Activated CD4-positive, alpha-beta T cell treated with anti-CD3 and anti-CD28 coated beads for 36 hours (primary cell): ENCODE measurements at regions not wholly inside any gene's neighbourhood (a gene's known extent, or its start where the extent isn't known, plus 50 kb on each side); places are given as distances from the start of the nearest gene placed in this dataset.

Source experiments
- ATAC-seq: fragments of 200-7000 bp; cut with Tn5 transposase; one replicate; pipeline ENCODE4 v1.10.0; 2021; ENCODE audit warnings: mild to moderate bottlenecking, moderate library complexity
- CTCF ChIA-PET: fragments of 350-600 bp; sonication (Branson Sonifier 250); formaldehyde crosslinking; loops from one replicate; lab custom pipeline; 2021; ENCODE audit warnings: antibody characterized with exemption; lab: Charles Lee
- POLR2A ChIA-PET: fragments of 350-600 bp; sonication (Branson Sonifier 250); formaldehyde crosslinking; loops from one replicate; lab custom pipeline; 2021; ENCODE audit warnings: antibody characterized with exemption, inconsistent platforms; lab: Charles Lee
- DNase-seq: peaks from one replicate; pipeline ENCODE4 v3.0.0-alpha.2; 2020
- H3K27ac Mint-ChIP-seq: one replicate; pipeline ENCODE4 v1.8.0; 2021; ENCODE audit warnings: mixed read lengths
- H3K27me3 Mint-ChIP-seq: one replicate; pipeline ENCODE4 v1.8.0; 2021; ENCODE audit warnings: mixed read lengths
- H3K36me3 Mint-ChIP-seq: one replicate; pipeline ENCODE4 v1.8.0; 2021; ENCODE audit warnings: low read depth, mixed read lengths
- H3K4me1 Mint-ChIP-seq: one replicate; pipeline ENCODE4 v1.8.0; 2021; ENCODE audit warnings: mixed read lengths
- H3K4me3 Mint-ChIP-seq: one replicate; pipeline ENCODE4 v1.8.0; 2021; ENCODE audit warnings: mild to moderate bottlenecking, moderate library complexity, mixed read lengths
- H3K9me3 Mint-ChIP-seq: one replicate; pipeline ENCODE4 v1.8.0; 2021; ENCODE audit warnings: low read depth, mixed read lengths
- intact Hi-C, 2 experiments: fragments of 100-400 bp; cut with DNase I in 1 of 2; cut with micrococcal nuclease in 1 of 2; formaldehyde crosslinking; loops; one replicate each; pipeline versions ENCODE4 v1.14.2 to v1.15.1; 2022 to 2024; cut with DNase I, micrococcal nuclease

DNA sequence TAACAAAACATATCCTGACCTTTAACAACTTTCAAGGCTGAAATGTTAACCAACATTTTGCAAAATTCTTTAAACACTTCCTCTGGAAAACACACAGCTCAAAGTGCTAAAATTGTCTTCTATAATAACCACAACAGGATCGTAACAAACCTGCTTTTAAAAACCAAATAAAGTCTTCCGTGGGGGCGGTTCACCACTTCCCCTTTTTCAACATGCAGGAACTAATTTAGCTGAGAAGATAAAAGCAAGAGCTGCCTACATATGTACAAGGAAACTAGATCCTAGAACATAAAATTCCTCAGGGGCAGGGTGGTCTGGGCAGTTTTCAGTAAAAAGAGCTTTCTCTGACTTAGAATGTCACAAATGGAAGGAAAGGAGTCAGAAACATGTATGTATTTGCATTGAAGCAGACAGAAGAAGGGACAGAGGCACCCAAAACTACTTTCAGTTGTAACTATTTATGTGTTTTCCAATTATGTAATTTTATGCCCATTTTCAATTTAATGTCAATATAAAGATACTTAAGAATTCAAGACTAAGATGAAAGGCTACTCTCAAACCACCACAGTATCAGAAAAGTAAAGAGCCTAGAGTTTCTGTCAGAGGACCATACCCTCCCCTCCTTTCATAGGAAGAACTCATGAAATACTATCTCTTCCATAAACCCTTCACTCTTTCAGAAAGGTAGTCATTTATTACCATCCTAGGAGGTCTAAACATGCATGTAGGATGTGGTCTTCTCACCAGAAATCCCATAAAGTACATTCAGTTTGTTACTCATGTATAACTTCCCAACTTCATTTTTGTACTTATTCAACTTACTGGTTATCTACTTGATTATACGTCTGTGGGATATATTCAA, 185.9 kb upstream of the RASA1 start:
- H3K4me1 Mint-ChIP-seq = peaks cover 40% of the 10 kb centered on the region
- POLR2A ChIA-PET = no interaction called here
- H3K9me3 Mint-ChIP-seq = peaks cover 9% of the 10 kb centered on the region
- H3K36me3 Mint-ChIP-seq = no peaks in the 10 kb centered on the region
- CTCF ChIA-PET = interaction anchor here (1.0 kb wide), 1 partner anchor 319 kb away, joined by 4 read pairs; no protein-coding TSS in a partner anchor
- H3K4me3 Mint-ChIP-seq = peak overlapping the region; percentile 49
- no peaks in the 10 kb centered on the region for H3K27me3 Mint-ChIP-seq
- intact Hi-C loops = loop anchor here in 1 of 2 experiments (5.0 kb wide), 1 partner anchor 41 kb away; no protein-coding TSS in a partner anchor
- DNase-seq (peak; percentile 49), ATAC-seq (peak; percentile 59)
- H3K27ac Mint-ChIP-seq = peak overlapping the region; percentile 76

DNA sequence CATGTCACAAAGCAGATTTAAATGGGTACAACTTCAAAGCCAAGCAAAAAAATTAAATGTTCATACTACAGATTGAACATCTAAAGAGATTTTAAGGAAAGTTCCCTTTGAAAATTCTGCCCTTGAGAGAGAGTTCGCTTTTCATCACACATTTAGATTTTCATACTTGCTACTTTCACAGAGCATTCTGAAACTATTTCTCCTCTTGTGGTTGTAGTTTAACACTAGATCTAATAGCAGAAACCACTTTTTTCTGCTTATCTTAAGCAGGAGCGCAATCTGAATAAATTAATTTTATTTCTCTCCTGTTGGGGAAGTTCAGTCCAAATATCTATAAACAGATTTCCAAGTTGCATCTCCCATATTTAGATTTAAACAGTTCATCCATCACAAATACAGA, 173.3 kb upstream of the RASA1 start:
- no peaks in the 10 kb centered on the region for H3K36me3 Mint-ChIP-seq
- intact Hi-C loops = no loop called here
- peaks cover 3% of the 10 kb centered on the region for H3K9me3 Mint-ChIP-seq
- no peak for ATAC-seq
- no peak overlapping the region for H3K4me3 Mint-ChIP-seq
- H3K27ac Mint-ChIP-seq = no peak overlapping the region
- no peak for DNase-seq
- ChIA-PET CTCF (no interaction called here), POLR2A (no interaction called here)
- H3K4me1 Mint-ChIP-seq = peaks cover 9% of the 10 kb centered on the region
- no peaks in the 10 kb centered on the region for H3K27me3 Mint-ChIP-seq

DNA sequence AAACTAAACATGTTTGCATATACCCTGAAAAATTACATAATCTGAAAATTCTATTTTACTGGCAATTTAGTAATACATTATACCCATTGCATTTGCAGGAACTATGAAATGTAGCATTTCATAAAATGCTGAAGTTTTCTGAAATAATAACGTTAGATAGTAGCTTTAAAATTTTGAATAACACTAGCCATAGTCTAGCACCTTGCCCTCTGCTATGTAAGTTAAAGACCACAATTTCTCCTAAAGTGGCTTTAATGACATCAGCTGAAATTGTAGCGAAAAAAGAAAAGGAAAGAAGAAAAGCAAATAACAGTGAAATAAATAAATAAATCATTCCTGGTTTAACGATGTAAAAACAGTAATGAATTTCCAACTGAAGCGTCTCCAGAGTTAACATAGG, 172.8 kb upstream of the RASA1 start:
- Mint-ChIP-seq H3K9me3 (no peaks in the 10 kb centered on the region), H3K27ac (no peak overlapping the region), H3K27me3 (no peaks in the 10 kb centered on the region), H3K4me3 (no peak overlapping the region), H3K36me3 (no peaks in the 10 kb centered on the region), H3K4me1 (peaks cover 9% of the 10 kb centered on the region)
- no peak for DNase-seq
- ChIA-PET POLR2A (no interaction called here), CTCF (no interaction called here)
- intact Hi-C loops = no loop called here
- ATAC-seq = no peak

DNA sequence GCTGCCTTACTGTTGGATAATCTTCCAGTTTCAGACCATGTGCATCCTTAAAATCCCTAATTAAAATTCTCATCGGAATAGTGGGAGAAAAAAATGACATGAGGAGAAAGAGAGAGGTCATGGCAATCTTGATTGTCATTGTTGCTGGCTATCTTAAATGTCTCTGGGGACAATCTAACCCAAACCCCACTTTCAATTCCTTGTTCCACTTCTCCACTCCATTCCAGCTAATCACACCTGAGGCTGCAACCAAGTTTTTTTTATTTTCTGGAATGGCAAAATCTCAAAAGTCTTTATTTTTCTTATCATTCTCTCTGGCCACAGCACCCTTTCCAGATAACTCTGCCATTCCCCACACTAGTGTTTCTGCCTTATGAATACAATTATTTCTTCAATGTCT, 171.9 kb upstream of the RASA1 start:
- Mint-ChIP-seq H3K4me1 (peaks cover 9% of the 10 kb centered on the region), H3K27ac (no peak overlapping the region), H3K9me3 (no peaks in the 10 kb centered on the region), H3K4me3 (no peak overlapping the region), H3K27me3 (no peaks in the 10 kb centered on the region), H3K36me3 (no peaks in the 10 kb centered on the region)
- no peak for ATAC-seq
- no peak for DNase-seq
- ChIA-PET POLR2A (no interaction called here), CTCF (no interaction called here)
- intact Hi-C loops = no loop called here

DNA sequence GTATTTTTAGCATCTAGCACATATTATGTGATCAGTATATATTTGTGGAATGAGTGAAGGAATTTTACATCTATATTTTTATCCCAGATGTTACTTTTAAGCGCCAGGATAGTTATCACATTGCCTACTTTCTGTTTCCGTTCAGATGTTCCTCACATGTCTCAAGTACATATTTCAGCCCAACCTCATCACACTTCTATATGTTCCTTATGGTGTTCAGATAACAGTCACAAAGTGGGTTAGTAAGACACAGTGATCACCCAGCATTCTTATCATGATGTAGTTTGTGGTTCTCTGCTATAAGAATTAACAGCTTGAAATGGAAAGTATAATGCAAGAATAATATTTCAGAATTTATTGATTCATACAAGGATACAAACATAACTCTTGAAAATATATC, 170.0 kb upstream of the RASA1 start:
- Mint-ChIP-seq H3K36me3 (no peaks in the 10 kb centered on the region), H3K4me3 (no peak overlapping the region), H3K27ac (no peak overlapping the region), H3K4me1 (peaks cover 16% of the 10 kb centered on the region), H3K9me3 (no peaks in the 10 kb centered on the region), H3K27me3 (no peaks in the 10 kb centered on the region)
- no peak for ATAC-seq
- ChIA-PET CTCF (interaction anchor here (0.6 kb wide), 1 partner anchor 27 kb away, joined by 3 read pairs; no protein-coding TSS in a partner anchor), POLR2A (no interaction called here)
- no peak for DNase-seq
- intact Hi-C loops = no loop called here

DNA sequence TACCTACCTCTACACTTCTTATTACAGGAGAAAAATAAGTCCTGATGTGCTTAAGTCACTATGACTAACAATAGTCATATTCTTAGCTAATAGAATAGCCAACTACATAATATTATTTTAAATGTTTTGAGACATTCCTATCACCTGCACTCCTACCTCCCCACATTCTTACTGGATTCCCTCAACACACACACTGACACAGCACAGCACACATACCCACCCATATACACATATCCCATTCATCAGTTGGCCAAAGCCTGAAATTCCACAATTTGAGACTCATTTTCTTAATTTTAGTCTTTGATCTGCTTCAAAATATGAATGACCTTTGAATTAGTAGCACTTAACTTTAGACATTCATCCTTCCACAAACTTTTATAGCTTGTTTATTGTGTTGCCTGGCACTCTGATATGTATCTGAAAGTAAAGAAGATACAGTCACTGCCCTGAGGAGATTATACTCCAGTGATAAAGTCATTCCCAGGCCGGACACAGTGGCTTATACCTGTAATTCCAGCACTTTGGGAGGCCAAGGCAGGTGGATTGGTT, 168.3 kb upstream of the RASA1 start:
- no peaks in the 10 kb centered on the region for H3K27me3 Mint-ChIP-seq
- ChIA-PET CTCF (interaction anchor here (0.8 to 2.0 kb wide), 2 partner anchors 9 to 18 kb away, joined by 3 to 5 read pairs; no protein-coding TSS in a partner anchor), POLR2A (interaction anchor here (0.6 kb wide), 1 partner anchor 19 kb away, joined by 3 read pairs; no protein-coding TSS in a partner anchor)
- no peaks in the 10 kb centered on the region for H3K36me3 Mint-ChIP-seq
- ATAC-seq = no peak
- no peak overlapping the region for H3K27ac Mint-ChIP-seq
- no peak overlapping the region for H3K4me3 Mint-ChIP-seq
- H3K4me1 Mint-ChIP-seq = peaks cover 27% of the 10 kb centered on the region
- H3K9me3 Mint-ChIP-seq = no peaks in the 10 kb centered on the region
- no peak for DNase-seq
- intact Hi-C loops = no loop called here

DNA sequence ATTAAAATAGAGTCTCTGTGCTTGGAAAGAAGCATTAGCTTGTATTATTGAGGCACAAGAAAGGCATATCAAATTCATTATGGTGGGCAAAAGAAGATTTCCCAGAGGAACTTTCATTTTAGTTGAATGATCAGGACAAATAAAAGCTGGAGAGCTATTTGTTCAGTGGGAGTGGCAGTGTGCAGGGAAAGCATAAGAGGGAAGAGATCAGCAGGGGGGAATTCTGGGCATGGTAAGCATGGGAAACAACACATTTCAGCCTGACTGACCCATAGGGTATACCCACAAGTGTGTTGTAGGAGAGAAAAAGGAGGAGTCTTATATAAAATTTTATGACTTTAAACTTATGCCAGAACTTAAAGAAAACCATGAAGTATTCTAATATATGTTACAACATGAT, 167.7 kb upstream of the RASA1 start:
- Mint-ChIP-seq H3K9me3 (no peaks in the 10 kb centered on the region), H3K4me3 (no peak overlapping the region), H3K27me3 (no peaks in the 10 kb centered on the region), H3K4me1 (peaks cover 22% of the 10 kb centered on the region), H3K36me3 (no peaks in the 10 kb centered on the region), H3K27ac (no peak overlapping the region)
- POLR2A ChIA-PET = no interaction called here
- no peak for ATAC-seq
- CTCF ChIA-PET = interaction anchor here (2.0 kb wide), 1 partner anchor 17 kb away, joined by 5 read pairs; no protein-coding TSS in a partner anchor
- DNase-seq = no peak
- intact Hi-C loops = no loop called here

GRCh38 chr5:87101321-87101720, 166.4 kb upstream of the RASA1 start:
- ATAC-seq = no peak
- Mint-ChIP-seq H3K4me3 (no peak overlapping the region), H3K36me3 (no peaks in the 10 kb centered on the region), H3K27me3 (no peaks in the 10 kb centered on the region), H3K4me1 (peaks cover 22% of the 10 kb centered on the region), H3K9me3 (peaks cover 1% of the 10 kb centered on the region), H3K27ac (no peak overlapping the region)
- ChIA-PET POLR2A (no interaction called here), CTCF (no interaction called here)
- intact Hi-C loops = no loop called here
- no peak for DNase-seq

GRCh38 chr5:87102841-87103240, 164.8 kb upstream of the RASA1 start:
- Mint-ChIP-seq H3K9me3 (peaks cover 1% of the 10 kb centered on the region), H3K4me3 (no peak overlapping the region), H3K27ac (no peak overlapping the region), H3K36me3 (no peaks in the 10 kb centered on the region), H3K4me1 (peaks cover 22% of the 10 kb centered on the region), H3K27me3 (no peaks in the 10 kb centered on the region)
- CTCF ChIA-PET = no interaction called here
- ATAC-seq = no peak
- no peak for DNase-seq
- intact Hi-C loops = no loop called here
- POLR2A ChIA-PET = no interaction called here

DNA sequence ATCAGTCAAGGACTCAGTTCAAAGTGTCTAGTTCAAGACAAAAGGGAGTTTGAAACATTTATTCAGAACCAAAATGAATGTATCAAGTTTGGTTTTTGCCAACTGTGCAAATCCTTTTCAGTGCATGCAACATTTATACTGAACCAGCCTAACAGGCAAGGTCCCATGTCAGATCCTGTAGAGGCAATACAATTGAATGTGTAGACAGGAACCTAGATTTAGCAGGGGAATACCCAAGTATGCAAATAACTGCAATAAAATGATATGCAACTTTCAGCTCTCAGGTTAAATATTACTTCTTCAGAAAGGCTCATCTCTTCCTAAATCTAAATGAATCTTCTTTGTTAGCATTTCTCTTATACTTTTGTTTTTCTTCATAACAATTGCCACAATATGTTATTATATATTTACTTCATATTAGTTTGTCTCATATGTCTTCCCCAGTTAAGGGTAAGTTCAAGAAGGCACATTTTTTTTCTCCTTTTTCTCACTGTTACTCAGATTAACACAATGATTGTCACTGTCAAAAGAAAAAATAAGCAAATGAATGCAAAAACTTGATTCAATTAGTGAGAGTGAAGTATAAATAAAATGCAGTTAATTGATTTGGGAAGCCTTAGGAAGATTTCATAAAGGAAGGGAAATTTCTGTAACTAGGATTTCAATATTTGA, 163.9 kb upstream of the RASA1 start:
- POLR2A ChIA-PET = no interaction called here
- no peak for DNase-seq
- Mint-ChIP-seq H3K36me3 (no peaks in the 10 kb centered on the region), H3K27me3 (no peaks in the 10 kb centered on the region), H3K4me1 (peaks cover 22% of the 10 kb centered on the region), H3K4me3 (no peak overlapping the region), H3K9me3 (peaks cover 1% of the 10 kb centered on the region), H3K27ac (no peak overlapping the region)
- CTCF ChIA-PET = no interaction called here
- peak; percentile 97 for ATAC-seq
- intact Hi-C loops = no loop called here

DNA sequence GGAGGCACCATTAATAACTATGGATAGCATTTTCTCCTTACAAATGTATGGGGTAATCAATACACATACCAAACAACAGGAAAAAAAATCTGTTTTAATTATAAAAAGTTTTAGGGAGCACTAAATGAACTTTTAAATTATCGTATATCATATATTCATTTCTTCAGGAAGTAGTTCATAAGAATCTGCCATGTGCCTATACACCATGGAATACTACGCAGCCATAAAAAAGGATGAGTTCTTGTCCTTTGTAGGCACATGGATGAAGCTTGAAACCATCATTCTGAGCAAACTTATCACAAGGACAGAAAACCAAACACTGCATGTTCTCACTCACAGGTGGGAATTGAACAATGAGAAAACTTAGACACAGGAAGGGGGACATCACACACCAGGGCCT, 162.1 kb upstream of the RASA1 start:
- Mint-ChIP-seq H3K36me3 (no peaks in the 10 kb centered on the region), H3K9me3 (peaks cover 1% of the 10 kb centered on the region), H3K4me1 (peaks cover 22% of the 10 kb centered on the region), H3K27me3 (no peaks in the 10 kb centered on the region), H3K27ac (no peak overlapping the region), H3K4me3 (no peak overlapping the region)
- ATAC-seq (no peak), DNase-seq (no peak)
- intact Hi-C loops = no loop called here
- ChIA-PET POLR2A (no interaction called here), CTCF (no interaction called here)
